ENCODE measurements at regions not wholly inside any gene's neighbourhood (a gene's known extent, or its start where the extent isn't known, plus 50 kb on each side); places are given as distances from the start of the nearest gene placed in this dataset.
A peak's percentile ranks its signal among the peaks of the same experiment; 100 is the strongest.

- WGBS, 2 donors: 70 to 81% methylated on average over 1 of the region's 1 CpG
- ATAC-seq: no peak
- TF ChIP-seq, protein P1, sequence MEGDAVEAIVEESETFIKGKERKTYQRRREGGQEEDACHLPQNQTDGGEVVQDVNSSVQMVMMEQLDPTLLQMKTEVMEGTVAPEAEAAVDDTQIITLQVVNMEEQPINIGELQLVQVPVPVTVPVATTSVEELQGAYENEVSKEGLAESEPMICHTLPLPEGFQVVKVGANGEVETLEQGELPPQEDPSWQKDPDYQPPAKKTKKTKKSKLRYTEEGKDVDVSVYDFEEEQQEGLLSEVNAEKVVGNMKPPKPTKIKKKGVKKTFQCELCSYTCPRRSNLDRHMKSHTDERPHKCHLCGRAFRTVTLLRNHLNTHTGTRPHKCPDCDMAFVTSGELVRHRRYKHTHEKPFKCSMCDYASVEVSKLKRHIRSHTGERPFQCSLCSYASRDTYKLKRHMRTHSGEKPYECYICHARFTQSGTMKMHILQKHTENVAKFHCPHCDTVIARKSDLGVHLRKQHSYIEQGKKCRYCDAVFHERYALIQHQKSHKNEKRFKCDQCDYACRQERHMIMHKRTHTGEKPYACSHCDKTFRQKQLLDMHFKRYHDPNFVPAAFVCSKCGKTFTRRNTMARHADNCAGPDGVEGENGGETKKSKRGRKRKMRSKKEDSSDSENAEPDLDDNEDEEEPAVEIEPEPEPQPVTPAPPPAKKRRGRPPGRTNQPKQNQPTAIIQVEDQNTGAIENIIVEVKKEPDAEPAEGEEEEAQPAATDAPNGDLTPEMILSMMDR (IDR thresholded peaks at IDR 0.05): no peak
Measured at GRCh38 chr5:114174837-114175236, 187.0 kb upstream of the KCNN2 start.

DNA sequence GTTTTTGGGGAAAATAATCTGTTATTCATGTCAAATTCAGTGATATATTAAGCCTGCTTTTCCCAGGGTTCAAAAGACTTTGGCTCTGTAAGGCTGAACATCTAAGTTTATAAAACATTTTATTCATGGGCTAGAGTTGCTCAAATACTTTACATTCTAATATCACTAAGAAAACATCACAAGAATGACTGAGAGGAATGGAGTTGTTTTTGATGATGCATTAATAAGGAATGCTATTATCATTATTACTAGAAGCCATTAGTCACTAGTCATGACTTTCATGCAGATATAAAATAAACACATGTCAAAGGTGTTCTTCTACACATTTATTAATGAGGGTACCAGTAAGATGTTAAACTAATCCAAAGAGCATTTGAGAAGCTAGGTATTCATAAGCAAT is 185.5 kb upstream of the KCNN2 start:
- intact Hi-C loops (cut with DNase I): no loop called here
- Histone ChIP-seq H3K27me3 (no peaks in the 10 kb centered on the region), H3K4me3 (no peak overlapping the region), H3K27ac (no peak overlapping the region), H3K9me3 (no peaks in the 10 kb centered on the region), H3K36me3 (no peaks in the 10 kb centered on the region), H3K4me1 (no peaks in the 10 kb centered on the region)
- no peak for DNase-seq
- FAIRE-seq: no peak
- TF ChIP-seq, protein P1 (IDR thresholded peaks at IDR 0.05): no peak
- peak in 1 of 4 donors; percentile 48 for ATAC-seq

More at GRCh38 chr5:114174837-114175236, 187.0 kb upstream of the KCNN2 start:
- no peak for DNase-seq
- Histone ChIP-seq H3K4me3 (no peak overlapping the region), H3K27ac (no peak overlapping the region), H3K9me3 (no peaks in the 10 kb centered on the region), H3K4me1 (no peaks in the 10 kb centered on the region), H3K27me3 (no peaks in the 10 kb centered on the region), H3K36me3 (no peaks in the 10 kb centered on the region)
- no peak for FAIRE-seq
- intact Hi-C loops (cut with DNase I): no loop called here

DNA sequence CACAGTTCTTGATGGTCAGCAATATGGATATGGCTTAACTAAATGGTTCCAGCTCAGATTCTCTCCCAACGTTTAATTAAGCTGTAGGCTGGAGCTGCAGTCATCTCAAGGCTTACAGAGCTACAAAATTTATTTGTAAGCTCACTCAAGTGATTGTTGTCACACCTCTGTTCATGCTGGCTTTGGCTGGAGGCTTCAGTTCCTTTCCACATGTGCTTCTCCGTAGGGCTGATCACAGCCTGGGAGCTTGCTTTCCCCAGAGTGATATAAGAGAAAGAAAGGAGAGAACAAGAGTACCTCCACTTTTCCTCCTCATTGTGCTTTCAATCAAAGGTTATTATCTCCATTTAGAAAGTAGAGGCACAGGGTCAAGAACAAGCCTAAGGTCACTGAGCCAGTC is 182.7 kb upstream of the KCNN2 start:
- H3K27me3 ChIP-seq: no peaks in the 10 kb centered on the region
- no peak overlapping the region for H3K4me3 ChIP-seq
- no peak for FAIRE-seq
- intact Hi-C loops (cut with DNase I): no loop called here
- TF ChIP-seq, protein P1 (IDR thresholded peaks at IDR 0.05): no peak
- ATAC-seq: peak in 1 of 4 donors; percentile 29
- no peaks in the 10 kb centered on the region for H3K4me1 ChIP-seq
- no peak for DNase-seq
- H3K27ac ChIP-seq: no peak overlapping the region
- H3K9me3 ChIP-seq: no peaks in the 10 kb centered on the region
- 51 to 59% methylated on average over 2 of the region's 2 CpGs for WGBS, 2 donors
- no peaks in the 10 kb centered on the region for H3K36me3 ChIP-seq

DNA sequence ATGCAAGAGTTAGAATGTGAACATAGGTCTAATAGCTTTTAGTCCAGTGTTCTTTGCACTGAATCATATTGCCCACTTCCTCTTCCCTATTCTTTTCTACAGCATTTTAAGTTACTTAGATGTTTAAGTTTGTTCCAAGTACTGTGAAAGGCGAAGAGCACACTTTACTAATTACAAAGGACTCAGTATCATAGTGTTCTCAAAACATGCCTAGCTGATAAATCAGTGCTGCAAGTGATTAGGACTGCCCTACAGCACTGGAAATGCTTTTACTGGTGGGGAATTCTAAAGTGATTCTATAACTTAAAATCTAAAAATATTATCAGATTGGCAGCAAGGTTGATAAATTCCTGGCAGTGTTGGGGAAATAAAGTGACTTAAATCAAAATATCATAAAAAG is 177.9 kb upstream of the KCNN2 start:
- Histone ChIP-seq H3K4me3 (no peak overlapping the region), H3K4me1 (no peaks in the 10 kb centered on the region), H3K9me3 (no peaks in the 10 kb centered on the region), H3K36me3 (no peaks in the 10 kb centered on the region), H3K27me3 (no peaks in the 10 kb centered on the region), H3K27ac (no peak overlapping the region)
- TF ChIP-seq, protein P1 (IDR thresholded peaks at IDR 0.05): no peak
- intact Hi-C loops (cut with DNase I): no loop called here
- DNase-seq (no peak), FAIRE-seq (no peak), ATAC-seq (no peak)
- 73 to 86% methylated on average over 1 of the region's 1 CpG for WGBS, 2 donors

DNA sequence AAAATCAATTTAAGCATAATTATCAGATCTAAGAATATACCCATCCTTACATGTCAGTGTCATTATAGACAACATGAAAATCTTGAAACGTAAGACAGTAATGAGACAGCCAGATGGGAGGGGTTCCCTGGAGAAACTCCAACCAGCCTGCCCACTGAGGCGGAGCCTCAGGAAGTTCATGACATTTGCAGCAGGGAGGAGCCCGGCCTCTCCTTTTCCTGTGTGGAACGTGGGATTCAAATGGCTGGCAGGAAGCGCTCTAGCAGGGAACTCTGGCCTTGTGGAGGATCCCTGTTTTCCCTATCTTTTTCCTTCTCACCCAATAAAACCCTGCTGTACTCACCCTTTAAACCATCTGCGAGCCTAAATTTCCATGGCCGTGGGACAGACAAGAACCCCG is 176.6 kb upstream of the KCNN2 start:
- no peak for FAIRE-seq
- TF ChIP-seq, protein P1 (IDR thresholded peaks at IDR 0.05): no peak
- Histone ChIP-seq H3K9me3 (no peaks in the 10 kb centered on the region), H3K4me3 (no peak overlapping the region), H3K36me3 (no peaks in the 10 kb centered on the region), H3K27me3 (no peaks in the 10 kb centered on the region), H3K4me1 (no peaks in the 10 kb centered on the region), H3K27ac (no peak overlapping the region)
- ATAC-seq: no peak
- 84 to 86% methylated on average over 8 of the region's 8 CpGs for WGBS, 2 donors
- intact Hi-C loops (cut with DNase I): no loop called here
- DNase-seq: no peak
